BJ (cell line): ENCODE measurements at regions not wholly inside any gene's neighbourhood (a gene's known extent, or its start where the extent isn't known, plus 50 kb on each side); places are given as distances from the start of the nearest gene placed in this dataset.

Source experiments
- CTCF ChIA-PET: fragments of 350-600 bp; formaldehyde crosslinking; extraction: SDS; loops from one replicate; lab custom pipeline; 2021; ENCODE audit warnings: antibody characterized with exemption, inconsistent platforms; lab: Yijun Ruan, JAX
- POLR2A ChIA-PET: fragments of 300-600 bp; sonication (Branson Sonifier 250); formaldehyde crosslinking; extraction: SDS; loops from one replicate; lab custom pipeline; 2021; ENCODE audit warnings: antibody characterized with exemption; lab: Charles Lee
- DNase-seq: peaks from one replicate; pipeline ENCODE4 v3.0.0-alpha.2; 2011; ENCODE audit warnings: low read depth
- H3K27me3 ChIP-seq: 2 replicates; pipeline ENCODE4 v1.6.0; 2011; ENCODE audit warnings: low read length; ENCODE audit not compliant: control insufficient read depth, insufficient read depth
- H3K36me3 ChIP-seq: 2 replicates; pipeline ENCODE4 v1.5.1; 2011; ENCODE audit warnings: low read length; ENCODE audit not compliant: control insufficient read depth, insufficient read depth
- H3K4me3 ChIP-seq: 2 replicates; pipeline ENCODE4 v1.5.1; 2011; ENCODE audit warnings: low read depth, mild to moderate bottlenecking, control low read depth, low read length
- CTCF ChIP-seq: IDR thresholded peaks from 2 replicates; pipeline ENCODE4 v1.5.1; 2011; ENCODE audit warnings: low read depth, mild to moderate bottlenecking, control low read depth, inconsistent platforms, low read length, moderate library complexity; ENCODE audit not compliant: insufficient read depth

GRCh38 chr4:62414563-62414962 lies 1214.4 kb downstream of the ADGRL3 start:
- TF ChIP-seq CTCF: no peak
- no peaks in the 10 kb centered on the region for H3K27me3 ChIP-seq

GRCh38 chr4:62410371-62411003 lies 1210.4 kb downstream of the ADGRL3 start:
- CTCF ChIA-PET: no interaction called here
- POLR2A ChIA-PET: no interaction called here
- H3K4me3 ChIP-seq: no peak overlapping the region
- H3K36me3 ChIP-seq: no peaks in the 10 kb centered on the region
- DNase-seq: no peak
- no peaks in the 10 kb centered on the region for H3K27me3 ChIP-seq
- no peak for TF ChIP-seq CTCF

More at GRCh38 chr4:62414563-62414962, 1214.4 kb downstream of the ADGRL3 start:
- no peak for DNase-seq
- POLR2A ChIA-PET: no interaction called here
- Histone ChIP-seq H3K36me3 (no peaks in the 10 kb centered on the region), H3K4me3 (no peak overlapping the region)
- CTCF ChIA-PET: no interaction called here

GRCh38 chr4:62408454-62408853 lies 1208.3 kb downstream of the ADGRL3 start:
- no peaks in the 10 kb centered on the region for H3K27me3 ChIP-seq
- no peak for DNase-seq
- no peaks in the 10 kb centered on the region for H3K36me3 ChIP-seq
- CTCF ChIA-PET: no interaction called here
- POLR2A ChIA-PET: no interaction called here
- TF ChIP-seq CTCF: no peak
- H3K4me3 ChIP-seq: no peak overlapping the region

GRCh38 chr4:62407534-62407933 lies 1207.4 kb downstream of the ADGRL3 start:
- H3K36me3 ChIP-seq: no peaks in the 10 kb centered on the region
- TF ChIP-seq CTCF: no peak
- ChIA-PET CTCF (no interaction called here), POLR2A (no interaction called here)
- DNase-seq: no peak
- H3K4me3 ChIP-seq: no peak overlapping the region
- H3K27me3 ChIP-seq: no peaks in the 10 kb centered on the region

- Histone ChIP-seq H3K4me3 (no peak overlapping the region), H3K27me3 (no peaks in the 10 kb centered on the region), H3K36me3 (no peaks in the 10 kb centered on the region)
- DNase-seq: no peak
- TF ChIP-seq CTCF: no peak
- POLR2A ChIA-PET: no interaction called here
- CTCF ChIA-PET: no interaction called here
These were observed 1202.1 kb downstream of the ADGRL3 start for GRCh38 chr4:62402088-62402806.
